T-helper 2 cell treated with Interferon-gamma antibody and Interleukin-4, amounts not matched to agents 5 μg/mL and 100 μg/mL, for 36 hours (primary cell): ENCODE measurements at regions not wholly inside any gene's neighbourhood (a gene's known extent, or its start where the extent isn't known, plus 50 kb on each side); places are given as distances from the start of the nearest gene placed in this dataset.

ENCODE experiments used
- DNase-seq: peaks from one replicate; pipeline ENCODE4 v3.0.0; 2021; ENCODE audit warnings: low spot score
- H3K27ac Mint-ChIP-seq: one replicate; pipeline ENCODE4 v1.8.0; 2021; ENCODE audit warnings: mild to moderate bottlenecking, mixed read lengths
- H3K27me3 Mint-ChIP-seq: one replicate; pipeline ENCODE4 v1.8.0; 2021; ENCODE audit warnings: low read depth, mixed read lengths
- H3K36me3 Mint-ChIP-seq: one replicate; pipeline ENCODE4 v1.8.0; 2021; ENCODE audit warnings: low read depth, mixed read lengths
- H3K4me1 Mint-ChIP-seq: one replicate; pipeline ENCODE4 v1.8.0; 2021; ENCODE audit warnings: low read depth, mixed read lengths
- H3K4me3 Mint-ChIP-seq: one replicate; pipeline ENCODE4 v1.8.0; 2022; ENCODE audit warnings: mild to moderate bottlenecking, moderate library complexity, mixed read lengths
- H3K9me3 Mint-ChIP-seq: one replicate; pipeline ENCODE4 v1.8.0; 2021; ENCODE audit warnings: mixed read lengths

DNA sequence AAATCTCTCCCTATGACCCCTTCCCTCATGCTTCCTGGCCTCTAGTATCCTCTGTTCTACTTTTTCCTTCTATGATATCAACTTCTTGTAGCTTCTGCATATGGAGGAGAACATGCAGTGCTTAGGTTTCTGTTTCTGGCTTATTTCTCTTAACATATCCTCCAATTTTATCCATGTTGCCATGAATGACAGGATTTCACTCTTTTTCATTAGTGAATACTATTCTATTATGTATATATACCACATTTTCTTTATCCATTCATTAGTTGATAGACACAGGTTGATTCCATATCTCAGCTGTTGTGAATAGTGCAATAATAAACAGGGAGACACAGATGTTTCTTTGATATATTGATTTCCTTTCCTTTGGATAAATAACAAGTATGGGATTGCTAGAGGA, 123.3 kb upstream of the SESN3 start:
- no peak for DNase-seq
- H3K9me3 Mint-ChIP-seq = peaks cover 3% of the 10 kb centered on the region
- H3K27me3 Mint-ChIP-seq = peaks cover 2% of the 10 kb centered on the region
- H3K4me3 Mint-ChIP-seq = no peak overlapping the region
- H3K36me3 Mint-ChIP-seq = no peaks in the 10 kb centered on the region
- no peaks in the 10 kb centered on the region for H3K4me1 Mint-ChIP-seq
- H3K27ac Mint-ChIP-seq = no peak overlapping the region

GRCh38 chr11:95353706-95354105, 122.7 kb upstream of the SESN3 start:
- H3K27ac Mint-ChIP-seq = no peak overlapping the region
- peaks cover 9% of the 10 kb centered on the region for H3K9me3 Mint-ChIP-seq
- no peak for DNase-seq
- H3K27me3 Mint-ChIP-seq = peaks cover 2% of the 10 kb centered on the region
- peaks cover 2% of the 10 kb centered on the region for H3K36me3 Mint-ChIP-seq
- no peak overlapping the region for H3K4me3 Mint-ChIP-seq
- H3K4me1 Mint-ChIP-seq = no peaks in the 10 kb centered on the region

DNA sequence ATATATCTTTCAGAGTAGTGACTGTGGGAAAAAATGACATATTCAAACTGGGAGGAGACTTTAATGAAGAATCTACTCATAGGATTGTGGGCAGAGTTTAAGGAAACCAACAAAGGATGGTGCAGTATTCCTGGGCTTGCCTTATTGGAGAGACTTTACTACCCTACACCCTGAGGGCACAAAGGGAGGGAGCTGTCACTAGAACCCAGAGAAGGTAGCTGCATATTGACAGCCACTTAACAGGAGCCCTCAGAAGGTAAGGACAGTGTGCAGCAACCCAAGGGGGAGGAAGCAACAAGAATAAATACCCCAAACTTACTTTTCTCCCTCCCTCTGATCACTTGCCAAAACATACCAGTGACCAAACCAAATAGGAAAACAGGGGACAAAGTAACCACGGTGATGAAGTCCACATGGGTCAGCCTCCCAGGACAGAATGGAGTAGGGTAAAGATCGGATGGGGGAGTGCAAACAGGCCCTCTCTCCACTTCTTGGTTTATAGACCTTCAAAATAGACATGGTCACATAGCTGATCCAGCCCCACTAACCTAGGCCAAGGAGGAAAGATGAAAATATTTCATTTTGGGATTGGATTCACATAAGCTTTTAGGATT, 121.8 kb upstream of the SESN3 start:
- H3K4me3 Mint-ChIP-seq = no peak overlapping the region
- DNase-seq = no peak
- peaks cover 2% of the 10 kb centered on the region for H3K27me3 Mint-ChIP-seq
- no peak overlapping the region for H3K27ac Mint-ChIP-seq
- H3K36me3 Mint-ChIP-seq = peaks cover 2% of the 10 kb centered on the region
- H3K4me1 Mint-ChIP-seq = no peaks in the 10 kb centered on the region
- peaks cover 18% of the 10 kb centered on the region for H3K9me3 Mint-ChIP-seq

DNA sequence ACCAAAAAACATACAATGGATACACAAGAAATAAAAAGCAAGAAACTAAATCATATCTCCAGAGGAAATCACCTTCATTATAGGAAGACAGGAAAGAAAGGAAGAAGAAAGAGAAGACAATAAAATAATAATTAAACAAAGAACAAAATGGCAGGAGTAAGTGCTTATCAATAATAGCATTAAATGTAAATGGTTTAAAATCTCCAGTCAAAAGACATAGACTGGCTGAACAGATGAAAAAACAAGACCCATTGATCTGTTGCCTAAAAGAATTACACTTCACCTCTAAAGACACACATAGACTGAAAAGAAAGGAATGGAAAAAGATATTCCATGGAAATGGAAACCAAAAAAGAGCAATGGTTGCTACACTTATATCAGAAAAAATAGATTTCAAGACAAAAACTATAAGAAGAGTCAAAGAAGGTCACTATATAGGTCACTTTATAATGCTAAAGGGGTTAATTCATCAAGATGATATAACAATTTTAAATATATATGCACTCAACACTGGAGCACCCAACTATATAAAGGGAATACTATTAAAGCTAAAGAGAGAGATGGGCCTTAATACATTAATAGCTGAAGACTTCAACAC, 118.4 kb upstream of the SESN3 start:
- Mint-ChIP-seq H3K4me3 (no peak overlapping the region), H3K4me1 (peaks cover 14% of the 10 kb centered on the region), H3K9me3 (peaks cover 19% of the 10 kb centered on the region), H3K27me3 (peaks cover 2% of the 10 kb centered on the region), H3K27ac (no peak overlapping the region), H3K36me3 (peaks cover 2% of the 10 kb centered on the region)
- DNase-seq = no peak

DNA sequence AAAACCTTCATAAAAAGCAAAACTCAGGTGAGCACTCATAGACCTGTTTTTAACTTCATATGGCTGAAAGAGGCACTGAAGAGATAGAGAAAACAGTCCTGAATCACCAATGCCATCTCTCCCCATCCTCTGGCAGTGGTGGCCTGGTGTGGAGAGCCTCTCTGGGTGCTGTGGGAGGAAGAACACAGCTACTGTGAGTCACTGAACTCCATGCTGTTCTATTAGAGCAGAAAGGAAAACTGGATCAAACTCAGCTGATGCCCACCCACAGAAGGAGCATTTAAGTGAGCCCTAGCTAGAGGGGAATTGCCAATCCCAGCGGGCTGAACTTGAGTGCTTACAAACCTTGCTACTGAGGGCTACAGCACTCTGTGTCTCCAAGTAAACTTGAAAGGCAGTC, 115.3 kb upstream of the SESN3 start:
- Mint-ChIP-seq H3K27ac (no peak overlapping the region), H3K9me3 (peaks cover 19% of the 10 kb centered on the region), H3K4me1 (peaks cover 25% of the 10 kb centered on the region), H3K36me3 (peaks cover 2% of the 10 kb centered on the region), H3K27me3 (peaks cover 8% of the 10 kb centered on the region), H3K4me3 (no peak overlapping the region)
- DNase-seq = no peak

GRCh38 chr11:95345651-95346050, 114.6 kb upstream of the SESN3 start:
- peak overlapping the region; percentile 4 for H3K27ac Mint-ChIP-seq
- H3K4me1 Mint-ChIP-seq = peaks cover 25% of the 10 kb centered on the region
- H3K36me3 Mint-ChIP-seq = peaks cover 2% of the 10 kb centered on the region
- H3K4me3 Mint-ChIP-seq = peak overlapping the region; percentile 35
- peaks cover 19% of the 10 kb centered on the region for H3K9me3 Mint-ChIP-seq
- DNase-seq = no peak
- peaks cover 7% of the 10 kb centered on the region for H3K27me3 Mint-ChIP-seq

GRCh38 chr11:95344932-95345642, 114.1 kb upstream of the SESN3 start:
- Mint-ChIP-seq H3K4me1 (peaks cover 29% of the 10 kb centered on the region), H3K27ac (peak overlapping the region; percentile 4), H3K4me3 (peak overlapping the region; percentile 35)

DNA sequence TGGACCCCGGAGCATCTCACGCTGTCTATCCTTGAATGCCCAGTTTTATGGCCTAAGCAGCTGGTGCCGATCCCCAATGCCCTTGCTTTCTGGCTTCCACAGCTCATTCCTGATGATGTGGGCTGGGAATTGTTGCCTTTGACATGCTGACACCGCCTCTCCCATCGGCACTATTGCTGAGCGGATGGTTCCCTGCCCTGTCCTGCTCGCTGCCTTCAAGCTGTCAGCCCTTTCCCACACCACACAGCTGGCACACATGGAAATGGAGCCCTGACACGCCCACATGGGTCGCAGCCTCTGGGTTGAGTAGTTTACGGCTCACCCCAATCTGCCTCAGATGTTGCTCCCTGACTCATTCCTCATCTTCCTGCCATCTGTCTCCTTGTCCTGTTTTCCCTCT, 110.2 kb upstream of the SESN3 start:
- Mint-ChIP-seq H3K4me1 (peaks cover 29% of the 10 kb centered on the region), H3K27me3 (peaks cover 7% of the 10 kb centered on the region), H3K27ac (no peak overlapping the region), H3K36me3 (no peaks in the 10 kb centered on the region), H3K4me3 (no peak overlapping the region), H3K9me3 (no peaks in the 10 kb centered on the region)
- DNase-seq = no peak

More at GRCh38 chr11:95344932-95345642, 114.1 kb upstream of the SESN3 start:
- peaks cover 2% of the 10 kb centered on the region for H3K36me3 Mint-ChIP-seq
- peaks cover 19% of the 10 kb centered on the region for H3K9me3 Mint-ChIP-seq
- DNase-seq = no peak
- peaks cover 7% of the 10 kb centered on the region for H3K27me3 Mint-ChIP-seq

DNA sequence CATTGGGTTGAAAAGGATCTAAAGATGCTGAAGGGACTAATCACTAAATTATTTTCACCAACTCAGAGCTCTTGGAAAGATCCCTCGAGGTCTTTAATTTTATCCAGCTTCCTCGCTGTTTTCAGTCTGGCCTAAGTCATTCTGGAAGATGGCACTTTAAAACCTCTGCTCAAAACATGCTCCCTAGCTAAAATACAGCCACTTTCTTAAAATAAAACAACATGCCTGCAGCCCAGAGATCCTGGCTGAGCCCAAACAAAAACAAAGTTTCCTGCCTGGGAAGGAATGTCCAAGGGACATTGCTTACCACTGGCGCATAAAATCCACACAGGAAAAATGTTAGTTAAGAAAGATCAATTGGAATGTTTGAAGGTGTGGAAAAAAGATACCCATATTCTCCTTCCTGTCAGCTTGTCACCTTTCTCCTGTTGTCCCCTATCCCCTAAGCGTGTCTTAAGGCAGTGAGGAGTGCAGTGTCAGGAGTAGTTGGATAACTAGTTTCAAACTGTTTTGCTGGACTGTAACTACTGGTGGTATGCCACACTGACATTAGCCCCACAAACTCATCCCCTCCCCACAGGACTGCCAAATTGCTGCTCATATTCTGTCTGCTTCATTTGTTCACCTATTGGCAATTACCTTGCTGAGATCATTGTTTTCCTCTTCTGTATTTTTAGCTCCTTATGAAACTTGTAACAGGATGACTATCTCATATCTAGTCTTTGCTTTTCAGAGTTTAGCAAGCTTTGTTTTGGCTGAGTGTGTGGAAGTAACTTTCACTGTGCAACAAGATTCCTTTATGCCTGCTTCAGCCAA, 108.3 kb upstream of the SESN3 start:
- H3K27me3 Mint-ChIP-seq = peaks cover 7% of the 10 kb centered on the region
- H3K4me1 Mint-ChIP-seq = peaks cover 16% of the 10 kb centered on the region
- DNase-seq = no peak
- no peak overlapping the region for H3K27ac Mint-ChIP-seq
- no peaks in the 10 kb centered on the region for H3K9me3 Mint-ChIP-seq
- no peaks in the 10 kb centered on the region for H3K36me3 Mint-ChIP-seq
- H3K4me3 Mint-ChIP-seq = no peak overlapping the region

DNA sequence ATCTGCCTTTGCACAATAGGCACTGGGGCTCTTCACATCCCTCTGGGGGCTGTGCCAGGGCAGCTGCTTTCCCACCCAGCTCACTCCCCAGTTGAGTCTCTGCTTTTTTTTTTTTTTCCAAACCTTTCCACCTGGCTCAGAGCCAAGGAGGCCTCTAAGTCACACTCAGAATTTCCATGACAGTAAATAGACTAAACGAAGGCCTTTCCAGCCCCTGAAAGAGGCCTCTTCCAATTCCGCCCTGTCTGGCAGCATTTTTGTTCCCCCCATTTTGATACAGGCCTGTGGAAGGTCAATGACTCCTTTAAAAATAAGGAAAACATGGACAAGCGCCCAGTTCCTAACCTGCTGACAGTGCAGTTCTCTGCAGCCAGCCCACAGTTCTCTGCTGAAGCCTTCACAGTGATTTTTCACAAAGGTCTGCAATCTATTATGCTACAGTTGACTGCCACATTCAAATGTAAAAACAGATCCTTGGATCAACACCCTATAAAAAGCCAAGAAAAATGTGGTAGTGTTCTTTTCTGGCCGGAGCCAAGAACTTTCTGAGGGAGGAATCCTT, 107.5 kb upstream of the SESN3 start:
- DNase-seq = no peak
- Mint-ChIP-seq H3K27me3 (peaks cover 4% of the 10 kb centered on the region), H3K9me3 (no peaks in the 10 kb centered on the region), H3K4me3 (no peak overlapping the region), H3K27ac (no peak overlapping the region), H3K4me1 (peaks cover 15% of the 10 kb centered on the region), H3K36me3 (no peaks in the 10 kb centered on the region)

- H3K4me3 Mint-ChIP-seq = no peak overlapping the region
- H3K27ac Mint-ChIP-seq = no peak overlapping the region
- H3K36me3 Mint-ChIP-seq = no peaks in the 10 kb centered on the region
- no peak for DNase-seq
- H3K4me1 Mint-ChIP-seq = peaks cover 10% of the 10 kb centered on the region
- no peaks in the 10 kb centered on the region for H3K9me3 Mint-ChIP-seq
- H3K27me3 Mint-ChIP-seq = no peaks in the 10 kb centered on the region
These were observed 107.0 kb upstream of the SESN3 start for GRCh38 chr11:95337972-95338429.

- H3K27me3 Mint-ChIP-seq = no peaks in the 10 kb centered on the region
- H3K36me3 Mint-ChIP-seq = no peaks in the 10 kb centered on the region
- H3K9me3 Mint-ChIP-seq = no peaks in the 10 kb centered on the region
- H3K4me3 Mint-ChIP-seq = no peak overlapping the region
- DNase-seq = peak; percentile 35
- no peak overlapping the region for H3K27ac Mint-ChIP-seq
- H3K4me1 Mint-ChIP-seq = peaks cover 8% of the 10 kb centered on the region
These were observed 106.4 kb upstream of the SESN3 start for GRCh38 chr11:95337175-95337957.

GRCh38 chr11:95335989-95336388, 105.0 kb upstream of the SESN3 start:
- Mint-ChIP-seq H3K36me3 (no peaks in the 10 kb centered on the region), H3K27me3 (no peaks in the 10 kb centered on the region), H3K9me3 (no peaks in the 10 kb centered on the region), H3K4me3 (no peak overlapping the region), H3K27ac (no peak overlapping the region), H3K4me1 (peaks cover 6% of the 10 kb centered on the region)
- no peak for DNase-seq
